GM23338 (cell line): ENCODE measurements at regions not wholly inside any gene's neighbourhood (a gene's known extent, or its start where the extent isn't known, plus 50 kb on each side); places are given as distances from the start of the nearest gene placed in this dataset.

ENCODE experiments used
- ATAC-seq: fragments of 200-7000 bp; cut with Tn5 transposase; 3 replicates; pipeline ENCODE4 v1.9.1; 2020
- DNase-seq: peaks from one replicate; pipeline ENCODE4 v3.0.0-alpha.2; 2015; ENCODE audit warnings: low spot score
- H2AFZ ChIP-seq: fragments of 200-600 bp; sonication (generic); 2 replicates; pipeline ENCODE4 v1.8.0; 2016; ENCODE audit warnings: antibody characterized with exemption, mild to moderate bottlenecking, moderate library complexity
- H3F3A ChIP-seq: fragments of 200-600 bp; sonication (generic); replicated peaks from 2 replicates; pipeline ENCODE4 v1.8.0; 2017; ENCODE audit warnings: antibody characterized with exemption, mixed run types, low read depth
- H3K27ac ChIP-seq: fragments of 200-600 bp; sonication (generic); 2 replicates; pipeline ENCODE4 v1.6.1; 2016; ENCODE audit warnings: low read depth
- H3K27me3 ChIP-seq: fragments of 200-600 bp; sonication (generic); 2 replicates; pipeline ENCODE4 v1.8.0; 2016; ENCODE audit warnings: mild to moderate bottlenecking, mixed run types, moderate library complexity; ENCODE audit not compliant: insufficient read depth
- H3K36me3 ChIP-seq: fragments of 200-600 bp; sonication (generic); 2 replicates; pipeline ENCODE4 v1.8.0; 2016; ENCODE audit warnings: mild to moderate bottlenecking; ENCODE audit not compliant: insufficient read depth
- H3K4me1 ChIP-seq: fragments of 200-600 bp; sonication (generic); 2 replicates; pipeline ENCODE4 v1.8.0; 2016; ENCODE audit warnings: mild to moderate bottlenecking, moderate library complexity; ENCODE audit not compliant: insufficient read depth
- H3K4me2 ChIP-seq: fragments of 200-600 bp; sonication (generic); 2 replicates; pipeline ENCODE4 v1.7.1; 2017; ENCODE audit warnings: mixed run types
- H3K4me3 ChIP-seq: fragments of 200-600 bp; sonication (generic); 2 replicates; pipeline ENCODE4 v1.6.1; 2016; ENCODE audit warnings: mixed run types
- H3K79me2 ChIP-seq: fragments of 200-600 bp; sonication (generic); replicated peaks from 2 replicates; pipeline ENCODE4 v1.8.0; 2017; ENCODE audit warnings: mild to moderate bottlenecking; ENCODE audit not compliant: insufficient read depth
- H3K9me2 ChIP-seq: fragments of 200-600 bp; sonication (generic); 2 replicates; pipeline ENCODE4 v1.8.0; 2017; ENCODE audit not compliant: insufficient read depth
- H4K20me1 ChIP-seq: fragments of 200-600 bp; sonication (generic); replicated peaks from 2 replicates; pipeline ENCODE4 v1.8.0; 2017; ENCODE audit warnings: mild to moderate bottlenecking; ENCODE audit not compliant: insufficient read depth
- H3K27ac Mint-ChIP-seq: 2 replicates; pipeline ENCODE4 v1.8.0; 2020; ENCODE audit warnings: inconsistent platforms, mild to moderate bottlenecking, moderate library complexity, mixed read lengths
- H3K27me3 Mint-ChIP-seq: 3 replicates; pipeline ENCODE4 v1.8.0; 2022; ENCODE audit warnings: low read depth, mild to moderate bottlenecking, moderate library complexity, mixed read lengths, inconsistent platforms; ENCODE audit not compliant: insufficient read depth, poor library complexity
- H3K36me3 Mint-ChIP-seq: 3 replicates; pipeline ENCODE4 v1.8.0; 2021; ENCODE audit warnings: low read depth, mild to moderate bottlenecking, inconsistent platforms, moderate library complexity, mixed read lengths
- H3K4me1 Mint-ChIP-seq: 3 replicates; pipeline ENCODE4 v1.8.0; 2020; ENCODE audit warnings: mild to moderate bottlenecking, inconsistent platforms, mixed read lengths
- H3K4me3 Mint-ChIP-seq: 3 replicates; pipeline ENCODE4 v1.8.0; 2021; ENCODE audit warnings: moderate library complexity, mild to moderate bottlenecking, inconsistent platforms, mixed read lengths
- H3K9me3 Mint-ChIP-seq: 3 replicates; pipeline ENCODE4 v1.8.0; 2020; ENCODE audit warnings: moderate library complexity, mild to moderate bottlenecking, inconsistent platforms, mixed read lengths
- CREB1 ChIP-seq: fragments of 250-450 bp; sonication (Bioruptor Pico); IDR thresholded peaks from 2 replicates; pipeline ENCODE4 v1.5.0; 2020; ENCODE audit warnings: low read depth, mild to moderate bottlenecking, moderate library complexity
- ZNF114 ChIP-seq: fragments of 250-450 bp; sonication (Bioruptor Pico); IDR thresholded peaks from 2 replicates; pipeline ENCODE4 v1.5.0; 2020; ENCODE audit warnings: mild to moderate bottlenecking, moderate library complexity
- ZNF331 ChIP-seq: fragments of 250-450 bp; sonication (Bioruptor Pico); IDR thresholded peaks from 2 replicates; pipeline ENCODE4 v1.5.0; 2020; ENCODE audit warnings: low read depth, mild to moderate bottlenecking, moderate library complexity
- TF ChIP-seq, protein P1 (sequence below): IDR thresholded peaks from 2 replicates; pipeline ENCODE4 v1.6.1; 2016; ENCODE audit warnings: antibody characterized with exemption
- TF ChIP-seq, protein P2 (sequence below): fragments of 250-450 bp; sonication (Bioruptor Pico); IDR thresholded peaks from 2 replicates; pipeline ENCODE4 v1.5.0; 2020; ENCODE audit warnings: mild to moderate bottlenecking, moderate library complexity

DNA sequence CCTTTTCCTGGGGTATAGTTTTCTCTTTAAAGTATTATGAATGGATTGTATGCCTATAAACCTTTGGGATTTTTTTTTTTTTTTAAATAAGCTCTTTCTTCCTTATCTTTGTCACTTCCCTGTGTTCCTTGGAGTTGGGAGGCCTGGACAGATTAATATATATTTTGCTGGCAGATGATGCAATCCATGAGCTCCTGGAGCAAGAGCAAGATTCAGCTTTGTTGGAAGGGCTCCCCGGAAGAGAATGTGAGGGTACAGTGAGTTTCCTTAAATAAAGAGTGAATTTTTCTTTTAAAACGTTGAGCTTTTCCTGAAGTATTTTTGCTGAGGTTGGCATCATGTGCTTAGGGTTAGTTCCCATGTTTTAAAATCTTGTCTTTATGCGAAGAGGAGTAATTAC is 98.7 kb upstream of the SLC28A3 start (continued):
- TF ChIP-seq, protein P1, sequence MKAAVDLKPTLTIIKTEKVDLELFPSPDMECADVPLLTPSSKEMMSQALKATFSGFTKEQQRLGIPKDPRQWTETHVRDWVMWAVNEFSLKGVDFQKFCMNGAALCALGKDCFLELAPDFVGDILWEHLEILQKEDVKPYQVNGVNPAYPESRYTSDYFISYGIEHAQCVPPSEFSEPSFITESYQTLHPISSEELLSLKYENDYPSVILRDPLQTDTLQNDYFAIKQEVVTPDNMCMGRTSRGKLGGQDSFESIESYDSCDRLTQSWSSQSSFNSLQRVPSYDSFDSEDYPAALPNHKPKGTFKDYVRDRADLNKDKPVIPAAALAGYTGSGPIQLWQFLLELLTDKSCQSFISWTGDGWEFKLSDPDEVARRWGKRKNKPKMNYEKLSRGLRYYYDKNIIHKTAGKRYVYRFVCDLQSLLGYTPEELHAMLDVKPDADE, result no peak
- no peak for TF ChIP-seq ZNF114 (CRISPR knock-in tag)

DNA sequence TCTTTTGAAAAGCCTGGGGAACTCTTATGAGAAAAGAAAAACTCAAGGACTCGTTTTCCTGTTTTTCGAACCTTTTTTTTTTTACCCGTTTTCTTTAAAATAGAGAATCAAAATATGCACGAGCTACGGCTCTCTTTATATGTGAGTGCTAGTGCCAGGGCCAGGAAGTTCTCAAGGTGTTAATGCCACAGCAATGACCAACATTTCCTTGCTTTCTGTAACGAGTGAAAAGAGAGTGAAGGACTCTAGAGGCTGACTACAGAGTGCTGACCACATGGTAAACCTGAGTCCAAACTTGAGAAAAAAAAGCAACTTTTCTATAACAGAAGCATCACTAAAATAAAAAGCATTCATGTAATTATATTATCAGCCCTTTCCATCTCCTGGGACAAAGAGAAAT is 102.2 kb upstream of the SLC28A3 start:
- H3K9me3 Mint-ChIP-seq, result no peaks in the 10 kb centered on the region
- no peaks in the 10 kb centered on the region for H4K20me1 ChIP-seq
- ATAC-seq (no peak), DNase-seq (no peak)
- no peaks in the 10 kb centered on the region for H3K79me2 ChIP-seq
- H3K4me3 ChIP-seq, result no peak overlapping the region
- no peaks in the 10 kb centered on the region; the same call in 2 of the 3 replicates for H3K4me1 Mint-ChIP-seq
- H3K4me1 ChIP-seq, result no peaks in the 10 kb centered on the region
- no peak overlapping the region for H3K27ac Mint-ChIP-seq
- H3K9me2 ChIP-seq, result no peaks in the 10 kb centered on the region
- no peaks in the 10 kb centered on the region for H3F3A ChIP-seq
- peaks cover 4% of the 10 kb centered on the region for H3K27me3 Mint-ChIP-seq
- H3K36me3 Mint-ChIP-seq, result no peaks in the 10 kb centered on the region
- H2AFZ ChIP-seq, result no peak overlapping the region
- no peak overlapping the region for H3K4me2 ChIP-seq
- no peak overlapping the region for H3K4me3 Mint-ChIP-seq
- TF ChIP-seq CREB1 (CRISPR knock-in tag) (no peak), ZNF331 (CRISPR knock-in tag) (no peak), ZNF114 (CRISPR knock-in tag) (no peak)
- TF ChIP-seq, protein P1, result no peak
- TF ChIP-seq, protein P2, sequence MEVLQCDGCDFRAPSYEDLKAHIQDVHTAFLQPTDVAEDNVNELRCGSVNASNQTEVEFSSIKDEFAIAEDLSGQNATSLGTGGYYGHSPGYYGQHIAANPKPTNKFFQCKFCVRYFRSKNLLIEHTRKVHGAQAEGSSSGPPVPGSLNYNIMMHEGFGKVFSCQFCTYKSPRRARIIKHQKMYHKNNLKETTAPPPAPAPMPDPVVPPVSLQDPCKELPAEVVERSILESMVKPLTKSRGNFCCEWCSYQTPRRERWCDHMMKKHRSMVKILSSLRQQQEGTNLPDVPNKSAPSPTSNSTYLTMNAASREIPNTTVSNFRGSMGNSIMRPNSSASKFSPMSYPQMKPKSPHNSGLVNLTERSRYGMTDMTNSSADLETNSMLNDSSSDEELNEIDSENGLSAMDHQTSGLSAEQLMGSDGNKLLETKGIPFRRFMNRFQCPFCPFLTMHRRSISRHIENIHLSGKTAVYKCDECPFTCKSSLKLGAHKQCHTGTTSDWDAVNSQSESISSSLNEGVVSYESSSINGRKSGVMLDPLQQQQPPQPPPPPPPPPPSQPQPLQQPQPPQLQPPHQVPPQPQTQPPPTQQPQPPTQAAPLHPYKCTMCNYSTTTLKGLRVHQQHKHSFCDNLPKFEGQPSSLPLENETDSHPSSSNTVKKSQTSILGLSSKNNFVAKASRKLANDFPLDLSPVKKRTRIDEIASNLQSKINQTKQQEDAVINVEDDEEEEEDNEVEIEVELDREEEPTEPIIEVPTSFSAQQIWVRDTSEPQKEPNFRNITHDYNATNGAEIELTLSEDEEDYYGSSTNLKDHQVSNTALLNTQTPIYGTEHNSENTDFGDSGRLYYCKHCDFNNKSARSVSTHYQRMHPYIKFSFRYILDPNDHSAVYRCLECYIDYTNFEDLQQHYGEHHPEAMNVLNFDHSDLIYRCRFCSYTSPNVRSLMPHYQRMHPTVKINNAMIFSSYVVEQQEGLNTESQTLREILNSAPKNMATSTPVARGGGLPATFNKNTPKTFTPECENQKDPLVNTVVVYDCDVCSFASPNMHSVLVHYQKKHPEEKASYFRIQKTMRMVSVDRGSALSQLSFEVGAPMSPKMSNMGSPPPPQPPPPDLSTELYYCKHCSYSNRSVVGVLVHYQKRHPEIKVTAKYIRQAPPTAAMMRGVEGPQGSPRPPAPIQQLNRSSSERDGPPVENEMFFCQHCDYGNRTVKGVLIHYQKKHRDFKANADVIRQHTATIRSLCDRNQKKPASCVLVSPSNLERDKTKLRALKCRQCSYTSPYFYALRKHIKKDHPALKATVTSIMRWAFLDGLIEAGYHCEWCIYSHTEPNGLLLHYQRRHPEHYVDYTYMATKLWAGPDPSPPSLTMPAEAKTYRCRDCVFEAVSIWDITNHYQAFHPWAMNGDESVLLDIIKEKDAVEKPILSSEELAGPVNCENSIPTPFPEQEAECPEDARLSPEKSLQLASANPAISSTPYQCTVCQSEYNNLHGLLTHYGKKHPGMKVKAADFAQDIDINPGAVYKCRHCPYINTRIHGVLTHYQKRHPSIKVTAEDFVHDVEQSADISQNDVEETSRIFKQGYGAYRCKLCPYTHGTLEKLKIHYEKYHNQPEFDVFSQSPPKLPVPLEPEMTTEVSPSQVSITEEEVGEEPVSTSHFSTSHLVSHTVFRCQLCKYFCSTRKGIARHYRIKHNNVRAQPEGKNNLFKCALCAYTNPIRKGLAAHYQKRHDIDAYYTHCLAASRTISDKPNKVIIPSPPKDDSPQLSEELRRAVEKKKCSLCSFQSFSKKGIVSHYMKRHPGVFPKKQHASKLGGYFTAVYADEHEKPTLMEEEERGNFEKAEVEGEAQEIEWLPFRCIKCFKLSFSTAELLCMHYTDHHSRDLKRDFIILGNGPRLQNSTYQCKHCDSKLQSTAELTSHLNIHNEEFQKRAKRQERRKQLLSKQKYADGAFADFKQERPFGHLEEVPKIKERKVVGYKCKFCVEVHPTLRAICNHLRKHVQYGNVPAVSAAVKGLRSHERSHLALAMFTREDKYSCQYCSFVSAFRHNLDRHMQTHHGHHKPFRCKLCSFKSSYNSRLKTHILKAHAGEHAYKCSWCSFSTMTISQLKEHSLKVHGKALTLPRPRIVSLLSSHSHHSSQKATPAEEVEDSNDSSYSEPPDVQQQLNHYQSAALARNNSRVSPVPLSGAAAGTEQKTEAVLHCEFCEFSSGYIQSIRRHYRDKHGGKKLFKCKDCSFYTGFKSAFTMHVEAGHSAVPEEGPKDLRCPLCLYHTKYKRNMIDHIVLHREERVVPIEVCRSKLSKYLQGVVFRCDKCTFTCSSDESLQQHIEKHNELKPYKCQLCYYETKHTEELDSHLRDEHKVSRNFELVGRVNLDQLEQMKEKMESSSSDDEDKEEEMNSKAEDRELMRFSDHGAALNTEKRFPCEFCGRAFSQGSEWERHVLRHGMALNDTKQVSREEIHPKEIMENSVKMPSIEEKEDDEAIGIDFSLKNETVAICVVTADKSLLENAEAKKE (CRISPR knock-in tag), result no peak
- H3K27me3 ChIP-seq, result no peaks in the 10 kb centered on the region
- H3K27ac ChIP-seq, result no peak overlapping the region
- H3K36me3 ChIP-seq, result no peaks in the 10 kb centered on the region
